ENCODE measurements at regions not wholly inside any gene's neighbourhood (a gene's known extent, or its start where the extent isn't known, plus 50 kb on each side); places are given as distances from the start of the nearest gene placed in this dataset.

GRCh38 chr4:137956256-137956655 lies 285.9 kb downstream of the SLC7A11 start:
- no peak for TF ChIP-seq POLR2A (IDR thresholded peaks at IDR 0.05)
- TF ChIP-seq CTCF (IDR thresholded peaks at IDR 0.05 in 8 of 11, conservative IDR thresholded peaks at IDR 0.05 in 3 of 11), result no peak
